ENCODE measurements at regions not wholly inside any gene's neighbourhood (a gene's known extent, or its start where the extent isn't known, plus 50 kb on each side); places are given as distances from the start of the nearest gene placed in this dataset.
A peak's percentile ranks its signal among the peaks of the same experiment; 100 is the strongest.
"Not testable (repeated sequence)": the region's sequence is repeated elsewhere in the genome, so short reads cannot be mapped to it uniquely, and the experiment has no call there.

GRCh38 chr16:64287655-64288528 is 834.0 kb downstream of the CDH11 start:
- no peak for DNase-seq

DNA sequence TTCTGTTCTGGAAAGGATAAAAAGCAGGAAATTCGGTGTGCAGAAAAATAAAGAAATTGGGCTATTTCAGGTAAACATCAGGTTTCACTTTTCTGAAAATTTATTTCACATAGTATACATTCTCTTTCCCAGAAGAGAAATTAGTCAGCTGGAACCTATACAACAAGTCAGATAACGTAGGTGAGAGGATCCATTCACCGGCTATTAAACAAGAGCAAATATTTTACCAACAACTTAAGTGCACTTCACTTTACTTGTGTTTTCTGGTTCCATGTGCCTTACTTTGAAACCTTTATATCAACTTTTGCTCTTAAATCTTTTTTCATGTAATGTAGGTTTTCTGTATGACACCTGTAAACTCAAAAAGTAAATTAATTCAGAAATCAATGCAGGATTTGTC is 839.7 kb downstream of the CDH11 start:
- DNase-seq, result no peak

GRCh38 chr16:64280317-64280716 is 841.5 kb downstream of the CDH11 start:
- DNase-seq, result no peak

- no peak for DNase-seq
Observed at GRCh38 chr16:64278196-64278595, 843.7 kb downstream of the CDH11 start.

GRCh38 chr16:64276646-64277045 is 845.2 kb downstream of the CDH11 start:
- no peak for DNase-seq

GRCh38 chr16:64272028-64272427 is 849.8 kb downstream of the CDH11 start:
- no peak for DNase-seq

DNA sequence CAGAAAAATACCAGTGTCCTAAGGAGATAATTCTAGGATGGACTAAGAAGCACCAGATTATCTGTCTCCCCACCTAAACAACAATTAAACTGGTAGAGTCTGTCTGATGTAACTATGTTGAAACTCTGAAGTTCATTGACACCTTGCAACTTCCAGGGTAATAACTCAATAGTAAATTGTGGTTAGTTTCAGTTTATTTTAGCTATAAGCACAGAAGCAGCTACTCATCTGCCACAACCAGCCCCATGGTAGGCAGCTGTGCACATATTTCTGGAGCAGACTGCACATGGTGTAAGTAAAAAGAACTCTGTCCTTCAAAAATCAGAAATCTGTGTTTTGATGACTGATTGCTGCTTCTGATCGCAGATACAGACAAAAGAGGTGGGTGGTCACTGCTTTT is 852.1 kb downstream of the CDH11 start:
- DNase-seq, result no peak

GRCh38 chr16:64265756-64266155 is 856.1 kb downstream of the CDH11 start:
- DNase-seq, result no peak

- not testable (repeated sequence) for DNase-seq
Observed at GRCh38 chr16:64260631-64261401, 861.0 kb downstream of the CDH11 start.

DNA sequence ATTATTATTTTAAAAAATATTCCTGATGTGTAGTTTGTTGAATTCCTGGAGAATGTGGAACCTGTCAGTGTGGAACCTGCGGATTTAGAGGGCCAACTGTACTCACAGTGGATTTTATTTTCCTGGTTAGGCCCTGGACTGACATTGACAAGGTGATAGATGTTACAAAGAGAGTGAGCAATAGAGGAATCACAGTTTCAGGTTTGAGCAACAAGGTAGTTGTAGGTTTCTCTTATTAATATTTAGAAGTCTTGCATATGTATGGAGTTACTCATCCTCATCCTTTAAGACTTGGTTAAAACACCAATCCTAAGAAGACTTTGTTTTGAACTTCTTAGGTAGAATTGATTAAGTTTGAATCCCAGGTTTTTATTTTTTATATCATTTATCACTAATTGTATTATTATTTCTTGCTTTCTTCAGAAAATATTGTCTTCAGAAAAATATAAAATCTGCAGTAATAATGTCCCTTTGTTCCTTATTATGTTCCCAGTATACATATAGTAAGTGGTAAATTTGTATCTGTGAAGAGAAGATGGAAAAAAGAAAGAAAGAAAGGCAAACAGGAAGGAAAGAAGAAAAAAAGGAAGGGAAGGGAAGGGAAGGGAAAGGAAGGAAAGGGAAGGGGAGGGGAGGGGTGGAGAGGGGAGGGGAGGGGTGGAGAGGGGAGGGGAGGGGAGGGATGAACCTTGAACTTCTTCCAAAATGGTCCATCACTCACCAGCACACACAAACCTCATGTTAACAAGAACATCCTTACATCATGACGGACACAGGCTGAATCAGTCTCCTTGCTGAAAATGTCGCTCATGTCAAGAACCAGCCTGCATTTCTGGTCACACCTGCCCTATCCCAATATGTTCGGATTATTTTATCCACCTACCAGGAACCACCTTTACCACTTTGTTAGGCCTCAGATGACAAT is 867.2 kb downstream of the CDH11 start:
- DNase-seq, result no peak

DNA sequence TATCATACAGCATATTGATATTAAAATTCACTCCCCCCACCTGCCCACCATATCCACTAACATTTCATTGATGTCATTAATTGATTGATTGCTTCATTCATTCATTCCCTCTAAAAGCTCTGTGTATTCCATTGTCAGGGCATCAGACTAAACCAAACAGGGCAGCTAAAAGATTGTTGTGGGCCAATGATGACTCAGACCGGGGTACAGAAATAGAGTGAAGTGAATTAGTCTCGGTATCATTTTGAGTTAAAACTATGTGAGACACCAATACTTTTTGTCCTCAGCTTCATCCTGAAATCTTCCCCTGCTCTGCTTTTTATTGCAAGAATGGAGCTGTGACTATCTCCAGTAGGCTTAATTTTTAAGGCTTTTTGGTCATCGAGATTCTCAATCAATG is 868.3 kb downstream of the CDH11 start:
- no peak for DNase-seq

- no peak for DNase-seq
Observed at GRCh38 chr16:64253096-64253495, 868.8 kb downstream of the CDH11 start.

- DNase-seq, result no peak
Observed at GRCh38 chr16:64251742-64252141, 870.1 kb downstream of the CDH11 start.

GRCh38 chr16:64250866-64251265 is 871.0 kb downstream of the CDH11 start:
- no peak for DNase-seq

GRCh38 chr16:64242492-64242891 is 879.4 kb downstream of the CDH11 start:
- DNase-seq, result peak; percentile 42

DNA sequence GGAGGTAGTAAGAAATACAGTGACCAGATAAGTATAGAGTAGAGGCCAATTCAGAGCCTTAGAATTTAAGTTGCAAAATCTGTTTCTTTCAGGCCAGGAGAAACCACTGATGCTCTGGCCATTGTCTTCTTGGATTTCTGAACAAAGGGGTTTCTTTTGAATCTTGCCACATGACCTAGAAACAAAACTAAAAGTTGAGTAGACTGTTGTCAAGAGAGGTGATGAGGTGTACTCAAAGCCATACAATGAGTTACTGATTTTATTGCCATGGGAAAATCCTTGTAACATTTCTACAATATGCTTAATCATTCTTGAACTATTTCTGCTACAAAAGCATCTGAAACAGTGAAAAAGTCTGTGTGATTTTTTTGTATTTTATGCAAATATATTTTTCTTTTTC is 881.3 kb downstream of the CDH11 start:
- DNase-seq, result no peak

DNA sequence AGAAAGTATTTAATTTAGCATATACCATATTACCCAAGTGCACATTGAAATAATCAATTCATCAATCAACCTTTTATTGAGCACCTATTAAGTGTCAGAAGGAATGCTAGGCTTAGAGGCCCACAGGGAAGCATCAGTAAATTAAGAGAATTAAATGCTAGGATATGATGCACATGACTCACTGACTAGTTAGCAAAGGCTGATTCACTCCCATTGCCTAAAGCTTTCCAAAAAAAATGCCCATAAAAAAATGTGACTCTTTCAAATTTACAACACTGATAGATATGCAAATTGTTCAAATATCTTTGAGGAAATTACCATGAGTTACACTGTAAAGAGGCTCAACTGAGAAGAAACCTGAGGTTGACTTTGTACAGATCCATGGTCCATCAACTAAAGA is 883.3 kb downstream of the CDH11 start:
- DNase-seq, result no peak

GRCh38 chr16:64236316-64236715 is 885.5 kb downstream of the CDH11 start:
- no peak for DNase-seq

- DNase-seq, result no peak
Observed at GRCh38 chr16:64234200-64234599, 887.7 kb downstream of the CDH11 start.

- no peak for DNase-seq
Observed at GRCh38 chr16:64225696-64226095, 896.2 kb downstream of the CDH11 start.

DNA sequence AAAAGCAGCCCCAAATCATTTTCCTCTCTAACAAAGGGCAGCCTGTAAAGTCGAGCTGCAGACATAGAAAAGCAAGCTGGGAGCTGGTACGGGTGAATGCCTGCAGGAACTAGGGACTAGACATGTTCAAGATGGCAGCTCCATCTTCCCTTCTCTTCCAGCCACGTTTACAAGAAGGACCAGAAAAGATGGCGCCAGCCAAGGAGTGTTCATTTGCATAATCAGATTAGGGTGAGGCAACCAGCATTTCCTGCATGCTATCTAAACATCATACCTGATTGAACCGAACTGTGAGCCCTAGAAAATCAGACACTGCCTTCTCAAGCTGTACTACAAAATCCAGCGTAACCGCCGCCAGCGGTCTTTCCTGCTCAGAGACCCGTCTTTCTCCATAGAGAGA is 896.8 kb downstream of the CDH11 start:
- no peak for DNase-seq

GRCh38 chr16:64217789-64218535 is 903.9 kb downstream of the CDH11 start:
- no peak for DNase-seq
